GM12865 (cell line): ENCODE measurements at regions not wholly inside any gene's neighbourhood (a gene's known extent, or its start where the extent isn't known, plus 50 kb on each side); places are given as distances from the start of the nearest gene placed in this dataset.

Source experiments
- DNase-seq: peaks from one replicate; pipeline ENCODE4 v3.0.0; 2010; ENCODE audit warnings: low read depth
- H3K4me3 ChIP-seq: 2 replicates; pipeline ENCODE4 v1.5.1; 2011; ENCODE audit warnings: mild to moderate bottlenecking, low read depth, low read length, control low read depth
- CTCF ChIP-seq: IDR thresholded peaks from 2 replicates; pipeline ENCODE4 v1.5.1; 2011; ENCODE audit warnings: low read length, control low read depth, low read depth, inconsistent platforms; ENCODE audit not compliant: insufficient read depth; ENCODE audit errors: missing control alignments

GRCh38 chr22:47290706-47291430, 528.4 kb downstream of the TBC1D22A start:
- DNase-seq: no peak
- no peak overlapping the region for H3K4me3 ChIP-seq
- no peak for TF ChIP-seq CTCF

- no peak overlapping the region for H3K4me3 ChIP-seq
- no peak for TF ChIP-seq CTCF
- no peak for DNase-seq
Observed at GRCh38 chr22:47289336-47289985, 527.0 kb downstream of the TBC1D22A start.

GRCh38 chr22:47288680-47289079, 526.2 kb downstream of the TBC1D22A start:
- no peak for TF ChIP-seq CTCF
- H3K4me3 ChIP-seq: no peak overlapping the region
- no peak for DNase-seq

GRCh38 chr22:47287516-47287915, 525.1 kb downstream of the TBC1D22A start:
- no peak for DNase-seq
- no peak for TF ChIP-seq CTCF
- no peak overlapping the region for H3K4me3 ChIP-seq

GRCh38 chr22:47286590-47286989, 524.1 kb downstream of the TBC1D22A start:
- no peak for DNase-seq
- H3K4me3 ChIP-seq: no peak overlapping the region
- TF ChIP-seq CTCF: no peak

GRCh38 chr22:47285981-47286380, 523.5 kb downstream of the TBC1D22A start:
- TF ChIP-seq CTCF: no peak
- no peak overlapping the region for H3K4me3 ChIP-seq
- DNase-seq: no peak
